ENCODE measurements at regions not wholly inside any gene's neighbourhood (a gene's known extent, or its start where the extent isn't known, plus 50 kb on each side); places are given as distances from the start of the nearest gene placed in this dataset.

DNA sequence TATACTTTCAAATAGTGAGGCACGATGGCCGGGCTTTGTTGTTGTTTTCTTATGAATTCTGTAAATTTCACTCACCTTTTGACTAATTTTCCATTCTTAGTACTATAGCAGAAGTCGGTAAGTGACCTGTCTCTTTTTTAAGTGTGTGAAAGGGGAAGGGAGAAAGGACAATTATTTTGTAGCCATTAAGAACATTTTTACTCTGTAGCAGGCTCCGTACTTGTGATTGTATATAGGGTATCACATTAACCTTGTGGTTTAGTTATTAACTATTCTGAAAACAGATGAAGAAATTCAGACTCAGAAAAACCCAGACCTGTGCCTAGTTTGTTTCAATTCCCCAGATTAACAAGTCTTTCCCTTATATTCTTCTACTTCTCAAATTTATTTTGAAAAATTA is 78.7 kb downstream of the CASP12 start:
- TF ChIP-seq ELF1 (tag; IDR thresholded peaks at IDR 0.05) (no peak), MBD2 (IDR thresholded peaks at IDR 0.05; ENCODE audit: borderline replicate concordance, low read depth) (no peak), RBM39 (optimal IDR thresholded peaks at IDR 0.05; ENCODE audit: low read depth, low read length) (no peak), ZNF785 (CRISPR knock-in tag; IDR thresholded peaks at IDR 0.05) (no peak), RUNX1 (IDR thresholded peaks at IDR 0.05; ENCODE audit: low read depth) (no peak), NONO (IDR thresholded peaks at IDR 0.05; ENCODE audit: low read depth in 2 of 2, low read length in 1 of 2) (no peak), ZNF311 (CRISPR knock-in tag; IDR thresholded peaks at IDR 0.05) (no peak), MIER1 (IDR thresholded peaks at IDR 0.05; ENCODE audit: low read depth) (no peak), PRPF4 (IDR thresholded peaks at IDR 0.05; ENCODE audit: insufficient read depth, low read depth, low read length, poor library complexity, severe bottlenecking) (no peak), MAZ (CRISPR knock-in tag; conservative IDR thresholded peaks at IDR 0.05 in 1 of 2, IDR thresholded peaks at IDR 0.05 in 1 of 2) (no peak)
- TF ChIP-seq, protein P1, sequence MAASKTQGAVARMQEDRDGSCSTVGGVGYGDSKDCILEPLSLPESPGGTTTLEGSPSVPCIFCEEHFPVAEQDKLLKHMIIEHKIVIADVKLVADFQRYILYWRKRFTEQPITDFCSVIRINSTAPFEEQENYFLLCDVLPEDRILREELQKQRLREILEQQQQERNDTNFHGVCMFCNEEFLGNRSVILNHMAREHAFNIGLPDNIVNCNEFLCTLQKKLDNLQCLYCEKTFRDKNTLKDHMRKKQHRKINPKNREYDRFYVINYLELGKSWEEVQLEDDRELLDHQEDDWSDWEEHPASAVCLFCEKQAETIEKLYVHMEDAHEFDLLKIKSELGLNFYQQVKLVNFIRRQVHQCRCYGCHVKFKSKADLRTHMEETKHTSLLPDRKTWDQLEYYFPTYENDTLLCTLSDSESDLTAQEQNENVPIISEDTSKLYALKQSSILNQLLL (CRISPR knock-in tag; IDR thresholded peaks at IDR 0.05; ENCODE audit: borderline replicate concordance): no peak
- H4K20me1 ChIP-seq (replicated peaks; ENCODE audit: control insufficient read depth, insufficient read depth, low read length): no peaks in the 10 kb centered on the region
- ChIA-PET CTCF (ENCODE audit: low intra/inter-chr PET ratio) (no interaction called here), POLR2A (no interaction called here)
- FAIRE-seq (no peak), DNase-seq (ENCODE audit: extremely low read depth in 1 of 4, low spot score in 3 of 4) (no peak), ATAC-seq (no peak)
- H3K9me3 ChIP-seq (replicated peaks; ENCODE audit: control insufficient read depth, insufficient read depth, low read depth, low read length): no peaks in the 10 kb centered on the region
- H3K27ac ChIP-seq (ENCODE audit: extremely low read depth, low read depth, low read length): no peak overlapping the region
- no peak overlapping the region for H3K9ac ChIP-seq (ENCODE audit: insufficient read depth in 1 of 2, low read depth in 2 of 2, low read length in 2 of 2)
- H3K79me2 ChIP-seq (ENCODE audit: control insufficient read depth, insufficient read depth, low read length): no peaks in the 10 kb centered on the region
- H3K4me2 ChIP-seq (ENCODE audit: insufficient read depth, low read length): no peak overlapping the region
- H3K4me1 ChIP-seq (replicated peaks in 1 of 2; ENCODE audit: control insufficient read depth in 2 of 2, insufficient read depth in 2 of 2, low read length in 2 of 2): no peaks in the 10 kb centered on the region
- in situ Hi-C loops (cut with MboI): no loop called here
- no peak overlapping the region for H2AFZ ChIP-seq (ENCODE audit: low read depth, low read length)
- BruUV-seq (replicated peaks): no TSS peak
- no peaks in the 10 kb centered on the region for H3K9me1 ChIP-seq (ENCODE audit: control insufficient read depth, insufficient read depth, low read length)
- 2% methylated on average over 4 of the region's 4 CpGs for WGBS (ENCODE audit: insufficient coverage, low coverage, missing lambda C conversion rate)
- H3K4me3 ChIP-seq: no peak overlapping the region
- no peaks in the 10 kb centered on the region for H3K36me3 ChIP-seq (ENCODE audit: control insufficient read depth, insufficient read depth, low read length)
- intact Hi-C loops (cut with micrococcal nuclease): no loop called here
- no peaks in the 10 kb centered on the region for H3K27me3 ChIP-seq (ENCODE audit: control insufficient read depth in 2 of 2, insufficient read depth in 2 of 2, low read length in 2 of 2)

Measured in K562 (cell line).